Mesenchymal stem cell (in vitro differentiated cells and primary cell): ENCODE measurements at regions not wholly inside any gene's neighbourhood (a gene's known extent, or its start where the extent isn't known, plus 50 kb on each side); places are given as distances from the start of the nearest gene placed in this dataset. TPM values are rescaled to one million over a fixed set of nuclear protein-coding genes. Genes with fewer than 3 reads are reported as not detected.

Experiments
- DNase-seq: peaks from one replicate; pipeline ENCODE4 v3.0.0-alpha.2; 2013
- H2AFZ ChIP-seq: one replicate; pipeline ENCODE4 v1.6.1; 2013; ENCODE audit warnings: low read depth, mild to moderate bottlenecking, control low read depth, inconsistent platforms, low read length, moderate library complexity
- H2AK5ac ChIP-seq: 2 replicates; pipeline ENCODE4 v1.6.1; 2013; ENCODE audit warnings: low read length, moderate library complexity, mild to moderate bottlenecking, inconsistent platforms; ENCODE audit not compliant: severe bottlenecking
- H2BK120ac ChIP-seq: one replicate; pipeline ENCODE4 v1.6.1; 2013; ENCODE audit warnings: low read depth, mild to moderate bottlenecking, inconsistent platforms, low read length, moderate library complexity
- H2BK12ac ChIP-seq, 2 experiments: one replicate each; pipeline ENCODE4 v1.6.1; 2013; ENCODE audit warnings: inconsistent platforms in 2 of 2, low read length in 2 of 2, mild to moderate bottlenecking in 2 of 2, moderate library complexity in 2 of 2, control low read depth in 1 of 2
- H2BK15ac ChIP-seq: one replicate; pipeline ENCODE4 v1.6.1; 2013; ENCODE audit warnings: mild to moderate bottlenecking, low read depth, inconsistent platforms; ENCODE audit not compliant: poor library complexity, severe bottlenecking
- H2BK5ac ChIP-seq: 2 replicates; pipeline ENCODE4 v1.6.1; 2013; ENCODE audit warnings: low read depth, mild to moderate bottlenecking, low read length, control low read depth, inconsistent platforms; ENCODE audit not compliant: poor library complexity, severe bottlenecking
- H3K14ac ChIP-seq, 2 experiments: one replicate each; pipeline ENCODE4 v1.6.1; 2013; ENCODE audit warnings: inconsistent platforms in 2 of 2, low read length in 2 of 2, control low read depth in 1 of 2, mild to moderate bottlenecking in 1 of 2, moderate library complexity in 1 of 2
- H3K18ac ChIP-seq, 2 experiments: one replicate each; pipeline ENCODE4 v1.6.1; 2013; ENCODE audit warnings: inconsistent platforms in 2 of 2, low read length in 2 of 2, control low read depth in 1 of 2, low read depth in 1 of 2, mild to moderate bottlenecking in 1 of 2
- H3K23ac ChIP-seq, 2 experiments: one replicate each; pipeline ENCODE4 v1.6.1; 2013; ENCODE audit warnings: inconsistent platforms in 2 of 2, low read length in 2 of 2, mild to moderate bottlenecking in 2 of 2, moderate library complexity in 2 of 2, control low read depth in 1 of 2
- H3K27ac ChIP-seq: 2 replicates; pipeline ENCODE4 v1.5.1; 2013; ENCODE audit warnings: mild to moderate bottlenecking, moderate library complexity, low read length, control low read depth, inconsistent platforms; ENCODE audit not compliant: poor library complexity, severe bottlenecking
- H3K27me3 ChIP-seq, 2 experiments: 2 replicates each; pipeline versions ENCODE4 v1.6.1 to v1.7.0; 2013; ENCODE audit warnings: low read length in 2 of 2, mild to moderate bottlenecking in 2 of 2, moderate library complexity in 2 of 2, control low read depth in 1 of 2, inconsistent platforms in 1 of 2; ENCODE audit not compliant: control insufficient read depth in 1 of 2, insufficient read depth in 1 of 2
- H3K36me3 ChIP-seq, 2 experiments: 2 replicates each; pipeline versions ENCODE4 v1.6.1 to v1.7.0; 2013; ENCODE audit warnings: low read length in 2 of 2, control low read depth in 1 of 2, inconsistent platforms in 1 of 2, low read depth in 1 of 2, mild to moderate bottlenecking in 1 of 2; ENCODE audit not compliant: insufficient read depth in 2 of 2, control insufficient read depth in 1 of 2
- H3K4ac ChIP-seq, 2 experiments: one replicate each; pipeline ENCODE4 v1.6.1; 2013; ENCODE audit warnings: inconsistent platforms in 2 of 2, low read length in 2 of 2, mild to moderate bottlenecking in 2 of 2, moderate library complexity in 2 of 2, control low read depth in 1 of 2, low read depth in 1 of 2
- H3K4me1 ChIP-seq: 2 replicates; pipeline ENCODE4 v1.6.1; 2013; ENCODE audit warnings: low read depth, low read length, control low read depth; ENCODE audit not compliant: control insufficient read depth, insufficient read depth
- H3K4me2 ChIP-seq: 2 replicates; pipeline ENCODE4 v1.6.1; 2013; ENCODE audit warnings: low read length, mild to moderate bottlenecking, inconsistent platforms; ENCODE audit not compliant: poor library complexity, severe bottlenecking
- H3K4me3 ChIP-seq, 2 experiments: 2 replicates each; pipeline versions ENCODE4 v1.5.1 to v1.7.0; 2013; ENCODE audit warnings: low read length in 2 of 2, mild to moderate bottlenecking in 2 of 2, control low read depth in 1 of 2, low read depth in 1 of 2; ENCODE audit not compliant: insufficient read depth in 1 of 2
- H3K79me1 ChIP-seq: replicated peaks from 2 replicates; pipeline ENCODE4 v1.6.1; 2013; ENCODE audit warnings: mild to moderate bottlenecking, control low read depth, low read length, inconsistent platforms; ENCODE audit not compliant: poor library complexity, severe bottlenecking
- H3K9ac ChIP-seq: 2 replicates; pipeline ENCODE4 v1.7.0; 2013; ENCODE audit warnings: mild to moderate bottlenecking, low read length, moderate library complexity
- H3K9me3 ChIP-seq: 2 replicates; pipeline ENCODE4 v1.7.0; 2013; ENCODE audit warnings: mild to moderate bottlenecking, low read length; ENCODE audit not compliant: control insufficient read depth
- H4K8ac ChIP-seq: one replicate; pipeline ENCODE4 v1.6.1; 2013; ENCODE audit warnings: inconsistent platforms, mild to moderate bottlenecking, low read length, moderate library complexity
- H4K91ac ChIP-seq: one replicate; pipeline ENCODE4 v1.6.1; 2013; ENCODE audit warnings: mild to moderate bottlenecking, low read length, inconsistent platforms
- WGBS: methylation state at CpG from one replicate; pipeline ENCODE4 v1.1.7; 2013; ENCODE audit warnings: mixed read lengths; 5-methylcytosine and 5-hydroxymethylcytosine counted together
- small RNA-seq: library from polyadenylated mRNA; stranded (forward); fragments of <200 nt; extraction: miRNeasy Mini kit (QIAGEN cat#:217004); gene quantifications from one replicate; pipeline ENCODE3, GENCODE V24; 2013; ENCODE audit warnings: low read depth

- peaks cover 16% of the 10 kb centered on the region for H3K79me1 ChIP-seq
- H2BK120ac ChIP-seq, result no peak overlapping the region
- no peak overlapping the region for H3K18ac ChIP-seq
- no peaks in the 10 kb centered on the region for H3K27me3 ChIP-seq
- peak overlapping the region; percentile 2 for H3K9ac ChIP-seq
- peak; percentile 55 for DNase-seq
- H4K91ac ChIP-seq, result peak overlapping the region; percentile 61
- no peak overlapping the region for H2BK5ac ChIP-seq
- no peak overlapping the region for H3K4me2 ChIP-seq
- WGBS, result 36% methylated on average over 11 of the region's 11 CpGs
- H2BK15ac ChIP-seq, result no peak overlapping the region
- H3K4me3 ChIP-seq, result peak overlapping the region in 1 of 2 experiments; percentile 1
- H2AK5ac ChIP-seq, result no peak overlapping the region
- H4K8ac ChIP-seq, result peak overlapping the region; percentile 66
- no peak overlapping the region for H3K14ac ChIP-seq
- no peak overlapping the region for H2AFZ ChIP-seq
- no peak overlapping the region for H3K23ac ChIP-seq
- H2BK12ac ChIP-seq, result no peak overlapping the region
- H3K4me1 ChIP-seq, result peaks cover 9% of the 10 kb centered on the region
- H3K9me3 ChIP-seq, result no peaks in the 10 kb centered on the region
- no peaks in the 10 kb centered on the region for H3K36me3 ChIP-seq
- H3K4ac ChIP-seq, result no peak overlapping the region
- no peak overlapping the region for H3K27ac ChIP-seq
These were observed 116.4 kb downstream of the TM9SF2 start for GRCh38 chr13:99617474-99618255.

DNA sequence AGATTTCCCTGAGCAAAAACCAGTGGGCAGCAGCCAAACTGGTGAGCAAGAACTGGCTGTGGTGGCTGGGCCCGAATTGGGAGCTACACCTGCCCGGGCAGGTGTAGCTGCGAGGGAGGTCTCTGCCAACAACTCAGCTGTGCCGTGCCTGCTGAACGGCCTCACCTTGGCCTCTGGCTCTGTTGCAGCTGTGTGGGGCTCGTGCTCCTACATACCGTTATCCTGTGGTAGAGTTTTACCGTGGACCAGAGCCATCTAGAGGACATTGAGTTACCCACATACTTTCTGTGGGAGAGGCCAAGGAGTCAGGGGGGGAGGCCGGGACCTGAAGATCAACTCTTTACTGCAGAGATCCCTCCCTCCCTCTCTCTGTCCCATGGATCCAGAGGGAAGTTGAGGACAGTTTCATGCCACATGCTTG lies 113.2 kb downstream of the TM9SF2 start:
- no peak overlapping the region for H2AK5ac ChIP-seq
- H3K27me3 ChIP-seq, result no peaks in the 10 kb centered on the region
- no peak overlapping the region for H2BK15ac ChIP-seq
- 64% methylated on average over 9 of the region's 9 CpGs for WGBS
- no peak overlapping the region for H3K27ac ChIP-seq
- H3K9ac ChIP-seq, result no peak overlapping the region
- no peak overlapping the region for H3K23ac ChIP-seq
- no peak overlapping the region for H3K4ac ChIP-seq
- H3K36me3 ChIP-seq, result no peaks in the 10 kb centered on the region
- peaks cover 16% of the 10 kb centered on the region for H3K79me1 ChIP-seq
- no peak overlapping the region for H3K4me2 ChIP-seq
- no peak overlapping the region for H4K8ac ChIP-seq
- H3K14ac ChIP-seq, result no peak overlapping the region
- H2BK5ac ChIP-seq, result no peak overlapping the region
- no peak overlapping the region for H2BK12ac ChIP-seq
- H4K91ac ChIP-seq, result no peak overlapping the region
- no peak overlapping the region for H3K18ac ChIP-seq
- no peaks in the 10 kb centered on the region for H3K9me3 ChIP-seq
- no peak overlapping the region for H2BK120ac ChIP-seq
- H3K4me3 ChIP-seq, result no peak overlapping the region
- H3K4me1 ChIP-seq, result peaks cover 9% of the 10 kb centered on the region
- no peak for DNase-seq
- H2AFZ ChIP-seq, result no peak overlapping the region

Small RNA genes lying in the stretch of these regions (small RNA-seq; reads per million reads assigned to genes)
- not detected for gene MIR4306
- gene RF00402, result not detected
